HG03108 (cell line): ENCODE measurements at regions not wholly inside any gene's neighbourhood (a gene's known extent, or its start where the extent isn't known, plus 50 kb on each side); places are given as distances from the start of the nearest gene placed in this dataset.
"Not testable (repeated sequence)": the region's sequence is repeated elsewhere in the genome, so short reads cannot be mapped to it uniquely, and the experiment has no call there.

Experiments
- ATAC-seq: cut with Tn5 transposase; IDR thresholded peaks from one replicate; pipeline ENCODE4 v1.9.1; 2021; ENCODE audit warnings: moderate library complexity; ENCODE audit not compliant: unreplicated experiment

GRCh38 chr6:27178860-27179259 lies 68.6 kb upstream of the PRSS16 start:
- no peak for ATAC-seq

GRCh38 chr6:27183060-27183832 lies 64.3 kb upstream of the PRSS16 start:
- no peak for ATAC-seq

GRCh38 chr6:27187231-27188060 lies 60.1 kb upstream of the PRSS16 start:
- ATAC-seq = no peak

GRCh38 chr6:27188061-27188884 lies 59.2 kb upstream of the PRSS16 start:
- peak; percentile 85 for ATAC-seq

GRCh38 chr6:27188885-27189418 lies 58.5 kb upstream of the PRSS16 start:
- ATAC-seq = peak; percentile 75

- ATAC-seq = no peak
These were observed 57.4 kb upstream of the PRSS16 start for GRCh38 chr6:27190126-27190525.

GRCh38 chr6:27194453-27194852 lies 53.0 kb upstream of the PRSS16 start:
- ATAC-seq = not testable (repeated sequence)

GRCh38 chr6:27195547-27195946 lies 52.0 kb upstream of the PRSS16 start:
- not testable (repeated sequence) for ATAC-seq
